GM18951 (cell line): ENCODE measurements at regions not wholly inside any gene's neighbourhood (a gene's known extent, or its start where the extent isn't known, plus 50 kb on each side); places are given as distances from the start of the nearest gene placed in this dataset.
"Not testable (repeated sequence)": the region's sequence is repeated elsewhere in the genome, so short reads cannot be mapped to it uniquely, and the experiment has no call there.

Experiments
- POLR2A ChIP-seq: IDR thresholded peaks from 4 replicates; pipeline ENCODE4 v1.6.1; 2011; ENCODE audit warnings: mild to moderate bottlenecking; ENCODE audit not compliant: insufficient read length, insufficient read depth; ENCODE audit errors: extremely low read depth
- in situ Hi-C: fragments of 300-500 bp; cut with MboI; formaldehyde crosslinking; loops from one replicate; pipeline ENCODE4 v1.12.0; 2022; ENCODE audit warnings: low sequenced_read_pairs, mixed read lengths, inconsistent platforms; ENCODE audit not compliant: unreplicated experiment

DNA sequence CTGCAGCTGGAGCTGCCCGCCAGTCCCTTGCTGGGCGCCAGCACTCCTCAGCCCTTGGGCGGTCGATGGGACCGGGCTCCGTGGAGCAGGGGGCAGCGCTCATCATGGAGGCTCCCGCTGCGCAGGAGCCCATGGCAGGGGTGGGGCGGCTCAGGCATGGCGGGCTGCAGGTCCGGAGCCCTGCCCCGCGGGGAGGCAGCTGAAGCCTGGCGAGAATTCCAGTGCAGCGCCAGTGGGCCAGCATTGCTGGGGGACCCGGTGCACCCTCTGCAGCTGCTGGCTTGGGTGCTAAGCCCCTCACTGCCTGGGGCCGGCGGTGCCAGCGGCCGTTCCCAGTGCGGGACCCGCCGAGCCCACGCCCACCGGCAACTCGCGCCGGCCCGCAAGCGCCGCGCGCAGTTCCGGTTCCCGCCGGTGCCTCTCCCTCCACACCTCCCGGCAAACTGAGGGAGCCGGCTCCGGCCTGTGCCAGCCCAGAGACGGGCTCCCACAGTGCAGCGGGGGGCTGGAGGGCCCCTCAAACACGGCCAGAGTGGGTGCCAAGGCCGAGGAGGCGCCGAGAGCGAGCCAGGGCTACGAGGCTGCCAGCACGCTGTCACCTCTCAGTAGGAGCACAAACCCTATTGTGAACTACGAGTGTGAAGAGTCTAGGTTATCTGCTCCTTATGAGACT, 687.1 kb downstream of the PCDH17 start:
- no peak for TF ChIP-seq POLR2A
- in situ Hi-C loops: no loop called here

DNA sequence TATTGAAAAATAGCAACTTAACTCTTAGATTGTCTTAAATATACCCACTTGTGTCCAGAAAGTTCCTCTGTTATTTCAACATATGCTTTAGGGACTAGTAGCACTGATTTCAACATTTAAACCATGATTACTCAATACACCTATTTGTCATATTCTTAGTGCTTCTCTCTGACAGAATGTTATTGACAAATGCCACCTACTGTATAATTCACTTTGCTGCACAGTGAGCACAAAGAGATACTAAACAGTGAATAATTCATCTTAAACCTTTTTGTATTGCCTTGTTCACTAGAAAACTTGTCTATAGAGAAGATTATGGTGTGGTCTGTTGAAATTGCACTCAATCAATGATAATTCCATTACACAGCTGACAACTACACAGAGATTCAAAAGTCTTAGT, 692.6 kb downstream of the PCDH17 start:
- in situ Hi-C loops: no loop called here
- no peak for TF ChIP-seq POLR2A

DNA sequence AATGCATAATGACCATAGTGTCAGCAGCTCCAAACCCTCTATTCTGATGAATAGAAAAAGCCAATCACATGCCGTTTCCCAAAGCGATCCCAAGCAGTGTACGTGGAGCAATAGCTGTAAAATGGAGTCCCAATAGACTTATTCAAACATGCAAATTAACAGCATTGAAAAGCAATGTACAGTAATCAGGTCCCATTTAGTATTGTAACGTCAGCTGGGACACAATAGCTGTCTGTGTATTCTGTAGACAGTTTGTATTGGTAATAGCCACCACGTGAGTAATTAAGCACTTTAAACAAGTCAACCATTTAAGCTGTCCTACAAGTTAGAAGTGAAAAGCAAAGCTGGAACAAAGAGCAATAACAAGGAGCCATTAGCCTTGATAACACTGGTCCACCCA, 698.2 kb downstream of the PCDH17 start:
- in situ Hi-C loops: no loop called here

DNA sequence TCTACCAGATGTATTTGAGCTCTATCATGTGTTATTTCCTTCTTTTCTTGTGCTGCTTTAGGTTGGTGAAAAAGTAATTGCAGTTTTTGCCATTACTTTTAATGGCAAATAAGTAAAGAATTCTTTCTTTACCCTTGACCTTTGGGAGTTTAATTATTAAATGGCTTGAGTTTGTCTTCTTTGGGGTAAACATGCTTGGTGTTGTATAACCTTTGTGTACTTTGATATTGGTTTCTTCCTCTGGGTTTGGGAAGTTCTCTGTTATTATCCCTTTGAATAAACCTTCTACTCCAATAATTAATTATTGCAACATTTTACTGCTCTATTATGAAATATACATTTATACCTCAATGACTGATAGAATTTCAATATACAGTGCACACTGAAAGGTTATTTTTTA, 709.4 kb downstream of the PCDH17 start:
- in situ Hi-C loops: no loop called here
- no peak for TF ChIP-seq POLR2A

More for the DNA sequence above, 698.2 kb downstream of the PCDH17 start:
- no peak for TF ChIP-seq POLR2A

DNA sequence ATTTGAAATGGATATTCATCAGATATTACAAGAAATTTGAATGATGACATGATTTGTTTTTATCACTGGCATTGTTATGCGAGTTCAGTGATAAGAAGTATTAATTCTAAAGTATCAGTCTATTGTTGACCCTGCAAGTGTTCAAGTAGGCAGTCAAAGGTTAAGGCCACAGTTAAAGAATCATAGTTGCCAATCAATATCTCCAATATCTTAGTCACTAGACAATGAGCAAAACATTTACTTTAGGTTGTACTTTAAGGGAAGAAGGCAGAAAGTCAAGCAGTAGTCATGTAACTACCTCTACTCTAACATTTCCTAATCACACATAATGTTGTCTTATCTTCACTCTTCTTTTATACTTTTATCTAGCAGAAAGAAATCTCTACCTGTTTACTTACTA, 709.8 kb downstream of the PCDH17 start:
- in situ Hi-C loops: no loop called here
- no peak for TF ChIP-seq POLR2A

- TF ChIP-seq POLR2A: no peak
- in situ Hi-C loops: no loop called here
These were observed 711.5 kb downstream of the PCDH17 start for GRCh38 chr13:58343076-58343475.

DNA sequence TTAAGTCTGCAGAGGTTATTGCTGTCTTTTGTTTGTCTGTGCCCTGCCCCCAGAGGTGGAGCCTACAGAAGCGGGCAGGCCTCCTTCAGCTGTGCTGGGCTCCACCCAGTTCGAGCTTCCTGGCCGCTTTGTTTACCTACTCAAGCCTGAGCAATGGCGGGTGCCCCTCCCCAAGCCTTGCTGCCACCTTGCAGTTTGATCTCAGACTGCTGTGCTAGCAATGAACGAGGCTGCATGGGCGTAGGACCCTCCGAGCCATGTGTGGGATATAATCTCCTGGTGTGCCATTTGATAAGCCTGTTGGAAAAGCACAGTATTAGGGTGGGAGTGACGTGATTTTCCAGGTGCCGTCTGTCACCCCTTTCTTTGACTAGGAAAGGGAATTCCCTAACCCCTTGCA, 720.6 kb downstream of the PCDH17 start:
- in situ Hi-C loops: not testable (repeated sequence)

DNA sequence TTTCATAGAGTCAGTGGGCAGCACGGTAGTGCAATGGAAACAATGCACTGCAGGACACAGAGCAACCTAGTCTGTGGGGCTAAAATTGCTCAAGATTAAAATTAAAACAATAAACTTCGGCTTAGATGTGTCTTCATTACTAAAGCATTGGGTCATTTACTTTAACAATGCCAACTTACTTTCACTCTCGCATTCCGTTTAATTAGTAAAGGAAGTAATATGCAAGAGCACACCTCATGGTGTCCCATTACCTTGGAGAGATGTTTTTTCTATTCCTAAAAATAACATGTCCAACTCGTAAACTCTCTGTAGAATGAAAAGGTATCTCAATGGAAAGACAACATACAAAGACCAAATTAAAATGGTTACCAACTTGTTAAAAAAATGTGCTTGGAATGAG, 738.4 kb downstream of the PCDH17 start:
- in situ Hi-C loops: no loop called here
- no peak for TF ChIP-seq POLR2A

DNA sequence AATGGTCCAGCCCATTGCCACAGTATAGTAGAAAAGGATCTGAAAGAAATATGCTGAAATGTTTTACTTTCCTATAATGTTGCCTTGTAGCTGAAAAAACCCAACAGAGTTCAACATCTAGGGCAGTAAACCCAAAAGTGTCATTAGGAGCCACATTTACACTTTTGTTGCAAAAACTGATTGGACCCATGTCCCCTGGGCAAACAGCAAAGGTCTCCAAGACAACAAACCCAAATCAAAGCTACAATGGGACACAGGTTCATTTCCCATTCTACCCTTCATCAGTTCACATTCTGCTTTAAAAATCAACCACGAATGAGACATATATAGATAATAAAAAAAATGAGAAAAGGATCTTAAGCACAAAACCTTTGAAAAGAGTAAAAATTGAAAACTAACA, 744.8 kb downstream of the PCDH17 start:
- in situ Hi-C loops: no loop called here
- no peak for TF ChIP-seq POLR2A

GRCh38 chr13:58376775-58377174, 745.2 kb downstream of the PCDH17 start:
- in situ Hi-C loops: no loop called here
- TF ChIP-seq POLR2A: no peak

DNA sequence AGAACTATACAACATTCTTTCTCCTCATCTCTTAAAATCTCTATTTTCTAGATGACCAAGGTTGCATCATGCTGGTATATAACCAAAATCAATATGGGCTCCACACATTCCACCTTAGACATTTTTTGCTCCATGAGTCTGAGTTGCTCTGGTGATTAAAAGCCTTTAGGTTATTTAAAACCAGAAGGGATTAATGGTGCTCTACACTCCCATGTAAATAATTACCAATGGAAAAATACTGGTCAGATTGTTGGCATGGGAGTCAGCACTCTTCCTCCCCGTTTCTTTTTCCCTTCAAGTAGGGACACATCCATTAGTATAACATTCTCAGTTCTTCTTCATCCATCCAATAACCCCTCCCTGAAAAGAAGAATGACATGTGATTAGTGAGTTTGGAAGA, 747.7 kb downstream of the PCDH17 start:
- in situ Hi-C loops: no loop called here
- TF ChIP-seq POLR2A: no peak

GRCh38 chr13:58385336-58385735, 753.8 kb downstream of the PCDH17 start:
- in situ Hi-C loops: not testable (repeated sequence)

DNA sequence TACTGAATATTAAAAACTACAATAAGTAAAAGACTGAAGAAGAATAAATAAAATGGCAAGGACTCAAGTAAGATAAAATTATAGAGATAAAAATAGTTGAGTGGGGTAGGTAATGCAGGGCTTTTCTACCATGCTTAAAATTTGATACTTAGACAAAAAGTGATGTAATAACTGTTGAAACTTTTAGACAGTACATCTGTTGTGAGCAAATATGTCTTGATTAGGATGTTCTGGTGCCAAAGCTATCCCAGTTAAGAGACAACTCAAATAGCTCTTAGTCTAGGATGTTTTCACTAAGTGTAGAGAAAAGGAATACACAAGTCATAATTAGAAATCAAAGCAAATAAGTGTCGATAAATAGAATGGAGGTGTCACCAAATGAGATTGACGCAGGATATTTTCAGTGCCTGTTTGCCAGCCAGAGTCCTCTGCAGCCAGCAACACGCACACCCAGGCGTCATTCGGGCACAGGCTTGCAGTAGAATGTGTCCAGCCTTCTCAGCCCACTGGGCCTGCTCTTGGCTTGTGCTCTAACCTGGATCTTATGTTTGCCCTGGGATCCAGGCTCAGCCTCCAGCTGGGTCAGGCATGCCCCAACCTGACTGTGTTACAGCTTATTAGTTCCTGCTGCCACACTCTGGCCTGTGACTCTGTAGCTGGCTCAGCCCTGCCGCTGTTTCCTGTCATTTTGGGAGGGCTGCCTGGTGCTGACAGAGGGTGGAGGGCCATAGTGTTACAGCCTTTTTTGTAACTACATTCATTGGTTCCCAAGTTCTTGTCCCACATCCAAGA, 766.2 kb downstream of the PCDH17 start:
- in situ Hi-C loops: no loop called here
- no peak for TF ChIP-seq POLR2A

GRCh38 chr13:58399263-58399662, 767.7 kb downstream of the PCDH17 start:
- TF ChIP-seq POLR2A: no peak
- in situ Hi-C loops: no loop called here
